ENCODE measurements at regions not wholly inside any gene's neighbourhood (a gene's known extent, or its start where the extent isn't known, plus 50 kb on each side); places are given as distances from the start of the nearest gene placed in this dataset.

GRCh38 chr2:134142341-134142738, 111.5 kb upstream of the MGAT5 start:
- H3K23ac ChIP-seq (ENCODE audit: insufficient read length), result no peak overlapping the region
- no peak overlapping the region for H3K4ac ChIP-seq (replicated peaks; ENCODE audit: insufficient read length, low read depth, low read length)
- peak overlapping the region in 1 of 2 experiments; percentile 48; a peak in 1 of 4 replicates for H3K4me2 ChIP-seq (ENCODE audit: insufficient read depth in 1 of 2, low read depth in 2 of 2, low read length in 2 of 2)
- H3K79me2 ChIP-seq (ENCODE audit: control insufficient read depth in 1 of 2, insufficient read depth in 2 of 2, low read length in 2 of 2), result peaks cover under 1 to 85% of the 10 kb centered on the region in 2 experiments
- H2BK120ac ChIP-seq (replicated peaks; ENCODE audit: low read depth, low read length), result no peak overlapping the region
- no peak overlapping the region for H4K91ac ChIP-seq (replicated peaks; ENCODE audit: insufficient read length, low read length)
- H3K9ac ChIP-seq (replicated peaks in 1 of 4; ENCODE audit: extremely low read depth in 1 of 4, low read depth in 3 of 4, low read length in 3 of 4), result no peak overlapping the region
- DNase-seq (ENCODE audit: low read depth in 1 of 2, low spot score in 2 of 2) (no peak), FAIRE-seq (no peak)
- no peaks in the 10 kb centered on the region for H3K27me3 ChIP-seq (replicated peaks in 1 of 4; ENCODE audit: control insufficient read depth in 3 of 4, extremely low read depth in 1 of 4, insufficient read depth in 3 of 4, low read length in 3 of 4)
- no peaks in the 10 kb centered on the region for H3K36me3 ChIP-seq (ENCODE audit: control insufficient read depth in 2 of 4, insufficient read depth in 4 of 4, low read length in 3 of 4)
- no peak overlapping the region for H3K27ac ChIP-seq (ENCODE audit: low read depth, low read length)
- no peak overlapping the region for H3K4me3 ChIP-seq (ENCODE audit: extremely low read depth in 1 of 4, insufficient read depth in 2 of 4, low read depth in 3 of 4, low read length in 4 of 4)
- H3K18ac ChIP-seq (ENCODE audit: extremely low read depth, low read length), result no peak overlapping the region
- WGBS, 2 experiments (ENCODE audit: extremely low coverage in 1 of 2, insufficient coverage in 1 of 2, insufficient read length in 1 of 2, insufficient replicate concordance in 2 of 2, low coverage in 1 of 2, low lambda C conversion rate in 2 of 2, missing lambda C conversion rate in 1 of 2), result 95% methylated on average over 4 of the region's 4 CpGs; no CpG with 5 or more reads in 1 of the 2 experiments
- H2BK15ac ChIP-seq (ENCODE audit: low read length), result peak overlapping the region; percentile 23; the same call in 1 of the 2 replicates
- H2BK5ac ChIP-seq (ENCODE audit: low read depth, low read length), result 0 out of 2 replicates have a peak overlapping the region, but pooled peaks have one; percentile 84
- H4K20me1 ChIP-seq (replicated peaks in 1 of 2; ENCODE audit: control insufficient read depth in 1 of 2, insufficient read depth in 2 of 2, low read length in 2 of 2), result peaks cover 4 to 6% of the 10 kb centered on the region in 2 experiments
- CTCF ChIA-PET (ENCODE audit: partially characterized antibody), result interaction anchor here (1.0 to 1.6 kb wide), 3 partner anchors 24 to 102 kb away, joined by 3 to 4 read pairs (median 3); no protein-coding TSS in a partner anchor
- no peak overlapping the region for H4K5ac ChIP-seq (ENCODE audit: insufficient read length, low read depth, low read length)
- no peak for TF ChIP-seq RAD21 (IDR thresholded peaks at IDR 0.05 in 1 of 2, conservative IDR thresholded peaks at IDR 0.05 in 1 of 2; ENCODE audit: low read depth in 2 of 2, low read length in 2 of 2)
- no peak for TF ChIP-seq FOSL1 (IDR thresholded peaks at IDR 0.05; ENCODE audit: insufficient read depth, low read depth, low read length)
- TF ChIP-seq ZNF274 (IDR thresholded peaks at IDR 0.05; ENCODE audit: borderline replicate concordance, extremely low read depth, low read length), result no peak
- no peak for TF ChIP-seq KDM1A (IDR thresholded peaks at IDR 0.05; ENCODE audit: borderline replicate concordance, low read length)
- TF ChIP-seq EP300 (IDR thresholded peaks at IDR 0.05; ENCODE audit: borderline replicate concordance in 1 of 2, low read depth in 2 of 2, low read length in 2 of 2), result no peak
- no peak for TF ChIP-seq POLR2A (IDR thresholded peaks at IDR 0.05; ENCODE audit: control extremely low read depth in 1 of 2, low read depth in 2 of 2, low read length in 2 of 2)
- no peak for TF ChIP-seq RBBP5 (IDR thresholded peaks at IDR 0.05; ENCODE audit: borderline replicate concordance, low read depth, low read length)
- no peak for TF ChIP-seq CEBPB (IDR thresholded peaks at IDR 0.05; ENCODE audit: low read depth, low read length)
- H3K14ac ChIP-seq (ENCODE audit: insufficient read length), result no peak overlapping the region
- peaks cover 4 to 26% (median 22%) of the 10 kb centered on the region in 4 experiments for H3K4me1 ChIP-seq (replicated peaks in 1 of 4; ENCODE audit: control insufficient read depth in 3 of 4, insufficient read depth in 4 of 4, low read length in 3 of 4)
- peak overlapping the region; percentile 66; the same call in 1 of the 2 replicates for H2AK5ac ChIP-seq (ENCODE audit: low read depth, low read length)
- H3K9me3 ChIP-seq (ENCODE audit: insufficient read depth in 2 of 2, low read depth in 1 of 2, low read length in 1 of 2), result no peaks in the 10 kb centered on the region
- POLR2A ChIA-PET (ENCODE audit: partially characterized antibody), result no interaction called here
- no peak overlapping the region for H3K56ac ChIP-seq (replicated peaks; ENCODE audit: insufficient read length, low read depth, low read length)
- H2BK20ac ChIP-seq (ENCODE audit: low read length), result 0 out of 2 replicates have a peak overlapping the region, but pooled peaks have one; percentile 87
- no peak overlapping the region for H2AFZ ChIP-seq (ENCODE audit: low read length)
- H4K8ac ChIP-seq (ENCODE audit: extremely low read depth, insufficient read depth, low read length), result no peak overlapping the region
- peak overlapping the region; percentile 86; the same call in 1 of the 2 replicates for H2BK12ac ChIP-seq (ENCODE audit: low read depth, low read length)
- H3K79me1 ChIP-seq (ENCODE audit: low read depth, low read length), result peaks cover 18% of the 10 kb centered on the region
- no peaks in the 10 kb centered on the region; the same call in 1 of the 2 replicates for H3K23me2 ChIP-seq (ENCODE audit: low read depth, low read length)

Data from H1 (cell line).